GM13977 (cell line): ENCODE measurements at regions not wholly inside any gene's neighbourhood (a gene's known extent, or its start where the extent isn't known, plus 50 kb on each side); places are given as distances from the start of the nearest gene placed in this dataset.

ENCODE experiments used
- DNase-seq: peaks from one replicate; pipeline ENCODE4 v3.0.0; 2012; ENCODE audit warnings: low spot score
- in situ Hi-C: fragments of 300-500 bp; cut with MboI; formaldehyde crosslinking; loops from one replicate; pipeline ENCODE4 v1.12.0; 2022; ENCODE audit warnings: low sequenced_read_pairs, low pct_unique_long_range_greater_than_20kb, mixed read lengths, inconsistent platforms; ENCODE audit not compliant: unreplicated experiment
- TF ChIP-seq, protein P1 (sequence below): IDR thresholded peaks from 2 replicates; pipeline ENCODE4 v1.5.1; 2012; ENCODE audit warnings: mild to moderate bottlenecking, control low read depth; ENCODE audit not compliant: insufficient read depth; ENCODE audit errors: extremely low read depth, missing control alignments

DNA sequence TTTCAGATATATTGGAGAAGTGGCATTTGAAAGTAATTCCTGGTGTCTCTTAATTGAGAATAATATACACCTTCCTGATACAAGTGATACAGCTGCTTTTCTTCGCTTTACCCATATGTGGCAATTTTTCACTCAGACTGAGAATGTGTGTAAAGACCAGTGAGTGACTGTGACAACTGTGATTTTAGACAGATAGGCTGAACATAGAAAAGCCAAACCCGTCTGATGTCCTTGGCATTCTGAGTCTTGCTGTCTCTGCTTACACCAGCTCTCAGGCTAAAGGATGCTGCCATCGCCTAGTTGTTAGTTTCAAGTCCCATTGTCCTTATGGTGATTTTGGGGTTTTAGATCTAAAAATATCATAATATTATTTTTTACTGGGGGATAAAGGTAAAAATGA is 492.6 kb downstream of the RFC3 start:
- no peak for DNase-seq
- in situ Hi-C loops = no loop called here
- TF ChIP-seq, protein P1, sequence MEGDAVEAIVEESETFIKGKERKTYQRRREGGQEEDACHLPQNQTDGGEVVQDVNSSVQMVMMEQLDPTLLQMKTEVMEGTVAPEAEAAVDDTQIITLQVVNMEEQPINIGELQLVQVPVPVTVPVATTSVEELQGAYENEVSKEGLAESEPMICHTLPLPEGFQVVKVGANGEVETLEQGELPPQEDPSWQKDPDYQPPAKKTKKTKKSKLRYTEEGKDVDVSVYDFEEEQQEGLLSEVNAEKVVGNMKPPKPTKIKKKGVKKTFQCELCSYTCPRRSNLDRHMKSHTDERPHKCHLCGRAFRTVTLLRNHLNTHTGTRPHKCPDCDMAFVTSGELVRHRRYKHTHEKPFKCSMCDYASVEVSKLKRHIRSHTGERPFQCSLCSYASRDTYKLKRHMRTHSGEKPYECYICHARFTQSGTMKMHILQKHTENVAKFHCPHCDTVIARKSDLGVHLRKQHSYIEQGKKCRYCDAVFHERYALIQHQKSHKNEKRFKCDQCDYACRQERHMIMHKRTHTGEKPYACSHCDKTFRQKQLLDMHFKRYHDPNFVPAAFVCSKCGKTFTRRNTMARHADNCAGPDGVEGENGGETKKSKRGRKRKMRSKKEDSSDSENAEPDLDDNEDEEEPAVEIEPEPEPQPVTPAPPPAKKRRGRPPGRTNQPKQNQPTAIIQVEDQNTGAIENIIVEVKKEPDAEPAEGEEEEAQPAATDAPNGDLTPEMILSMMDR = no peak

DNA sequence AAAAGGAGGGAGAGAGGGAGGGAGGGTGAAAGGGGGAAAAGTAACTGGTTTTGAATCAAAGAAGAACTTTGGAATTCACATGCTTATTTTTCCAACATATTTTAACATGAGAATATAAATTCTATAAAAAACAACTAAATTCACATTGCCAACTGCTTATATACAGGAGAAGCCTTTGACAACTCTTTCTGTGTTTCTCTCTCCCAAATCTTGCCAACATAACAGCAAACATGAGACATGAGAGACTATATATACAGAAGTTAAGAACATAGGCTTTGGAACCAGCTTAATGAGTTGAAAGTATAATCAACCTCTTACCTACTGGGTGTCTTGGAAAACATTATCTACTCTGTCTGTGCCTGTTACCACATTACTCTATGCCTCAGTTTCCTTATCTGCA is 493.3 kb downstream of the RFC3 start:
- DNase-seq = no peak
- TF ChIP-seq, protein P1 = no peak
- in situ Hi-C loops = no loop called here

DNA sequence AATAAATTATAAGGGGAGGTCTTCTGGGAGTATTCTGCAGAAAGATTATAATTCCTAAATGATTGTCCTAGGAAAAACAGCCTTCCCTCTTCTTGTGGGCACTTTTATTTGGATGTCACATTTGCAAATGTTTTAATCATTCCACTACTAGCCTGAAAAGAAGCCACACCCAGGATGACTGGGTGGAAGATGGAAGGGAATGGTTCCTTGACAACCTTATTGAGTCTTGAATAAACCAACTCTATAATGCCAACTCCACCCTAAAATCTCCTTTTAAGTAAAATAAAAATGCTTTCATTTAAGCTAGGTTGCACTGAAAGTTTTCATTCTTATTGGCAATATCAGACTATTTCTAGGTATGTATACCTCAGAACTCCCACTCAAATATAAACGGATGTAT is 494.6 kb downstream of the RFC3 start:
- in situ Hi-C loops = no loop called here
- TF ChIP-seq, protein P1 = no peak
- DNase-seq = no peak

DNA sequence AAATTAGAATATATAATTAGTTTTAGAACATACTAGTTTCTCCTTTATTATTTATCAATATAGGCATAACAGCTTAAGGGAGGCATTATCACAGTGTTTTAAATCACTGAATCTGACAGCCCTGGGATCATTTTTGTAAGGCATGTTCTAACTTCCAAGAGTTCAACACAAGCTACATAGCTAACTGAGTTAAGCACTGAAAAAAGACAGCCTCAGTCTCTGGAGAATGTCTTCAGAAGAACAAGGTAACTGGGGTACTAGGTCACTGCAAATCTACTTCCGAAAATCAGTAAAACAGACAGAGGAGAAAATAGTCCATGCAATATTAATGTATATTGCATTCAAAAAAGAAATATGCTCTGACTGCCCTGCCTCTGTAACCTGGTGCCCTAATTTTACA is 502.1 kb downstream of the RFC3 start:
- DNase-seq = no peak
- in situ Hi-C loops = no loop called here
- TF ChIP-seq, protein P1 = no peak

DNA sequence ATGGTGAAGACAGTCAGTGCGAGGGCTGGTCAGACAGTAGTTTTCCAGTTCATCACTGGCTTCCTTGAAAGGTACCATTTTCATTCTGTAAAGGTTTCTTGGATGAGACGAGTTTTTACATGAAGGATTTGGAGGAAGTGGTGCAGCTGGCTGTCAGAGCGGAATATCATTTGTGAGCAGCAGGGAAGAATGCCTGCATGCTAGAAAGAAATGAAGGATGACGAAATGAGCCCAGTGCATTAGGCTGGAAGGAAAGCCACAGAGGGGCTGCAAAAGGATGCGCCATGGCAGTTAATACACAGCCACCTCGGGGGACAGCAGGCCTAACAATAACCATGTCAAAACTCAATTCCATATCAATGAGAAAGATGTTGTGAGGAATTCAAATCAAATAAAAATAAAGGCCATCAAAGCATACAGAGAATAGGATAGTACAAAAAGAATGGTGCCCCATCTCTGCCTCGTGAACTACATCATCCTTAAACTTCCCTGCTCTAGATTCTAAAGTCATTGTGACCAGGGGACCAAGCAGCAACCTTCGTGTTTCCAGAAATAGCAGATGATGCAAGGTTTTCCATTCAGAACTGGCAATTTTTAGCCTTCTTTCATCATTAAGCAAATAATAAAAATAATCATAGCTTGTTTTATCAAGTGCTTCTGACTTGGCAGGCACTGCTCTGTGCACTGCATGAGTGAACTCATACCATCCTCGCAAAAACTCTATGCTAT is 504.2 kb downstream of the RFC3 start:
- in situ Hi-C loops = no loop called here
- TF ChIP-seq, protein P1 = no peak
- DNase-seq = no peak

DNA sequence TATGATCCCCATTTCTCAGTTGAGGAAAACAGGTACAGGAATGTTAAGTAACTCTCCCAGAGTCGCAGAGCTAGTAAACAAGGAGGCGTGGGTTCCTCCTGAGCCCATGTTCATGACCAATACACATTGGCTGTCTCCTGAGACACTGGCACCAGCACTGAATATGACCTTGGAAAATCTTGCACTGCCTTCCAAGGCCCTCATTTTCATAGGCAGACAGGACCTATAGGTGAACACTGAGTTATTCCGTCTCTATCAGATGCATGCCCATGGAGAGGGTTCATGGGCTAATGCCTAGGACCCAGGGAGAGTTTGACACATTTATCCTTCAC is 504.8 kb downstream of the RFC3 start:
- DNase-seq = no peak
- TF ChIP-seq, protein P1 = no peak
- in situ Hi-C loops = no loop called here
